ENCODE measurements at regions not wholly inside any gene's neighbourhood (a gene's known extent, or its start where the extent isn't known, plus 50 kb on each side); places are given as distances from the start of the nearest gene placed in this dataset.

- TF ChIP-seq POLR2A (IDR thresholded peaks at IDR 0.05): no peak
- TF ChIP-seq CTCF (IDR thresholded peaks at IDR 0.05): no peak
Measured at GRCh38 chr17:73802871-73803270, 158.6 kb upstream of the SDK2 start.
